ENCODE measurements at regions not wholly inside any gene's neighbourhood (a gene's known extent, or its start where the extent isn't known, plus 50 kb on each side); places are given as distances from the start of the nearest gene placed in this dataset.

- TF ChIP-seq CTCF (IDR thresholded peaks at IDR 0.05) (no peak), POLR2A (IDR thresholded peaks at IDR 0.05) (no peak)
Observed at GRCh38 chr1:79695138-79695537, 688.6 kb upstream of the ADGRL4 start.

Measured in sigmoid colon (tissue), 3 donors.